A673 (cell line): ENCODE measurements at regions not wholly inside any gene's neighbourhood (a gene's known extent, or its start where the extent isn't known, plus 50 kb on each side); places are given as distances from the start of the nearest gene placed in this dataset.

Experiments used
- EZH2 ChIP-seq: fragments of 200-600 bp; sonication (generic); IDR thresholded peaks from 2 replicates; pipeline ENCODE4 v1.6.1; 2017; ENCODE audit warnings: borderline replicate concordance, low read depth, mild to moderate bottlenecking, mixed read lengths, antibody characterized with exemption, low read length; ENCODE audit not compliant: poor library complexity, severe bottlenecking
- TF ChIP-seq, protein P1 (sequence below): fragments of 300-800, 200-600 bp; sonication (generic); conservative IDR thresholded peaks from 2 replicates; pipeline ENCODE4 v1.5.1; 2017; ENCODE audit warnings: low read depth, mild to moderate bottlenecking, antibody characterized with exemption, low read length, moderate library complexity, mixed read lengths

DNA sequence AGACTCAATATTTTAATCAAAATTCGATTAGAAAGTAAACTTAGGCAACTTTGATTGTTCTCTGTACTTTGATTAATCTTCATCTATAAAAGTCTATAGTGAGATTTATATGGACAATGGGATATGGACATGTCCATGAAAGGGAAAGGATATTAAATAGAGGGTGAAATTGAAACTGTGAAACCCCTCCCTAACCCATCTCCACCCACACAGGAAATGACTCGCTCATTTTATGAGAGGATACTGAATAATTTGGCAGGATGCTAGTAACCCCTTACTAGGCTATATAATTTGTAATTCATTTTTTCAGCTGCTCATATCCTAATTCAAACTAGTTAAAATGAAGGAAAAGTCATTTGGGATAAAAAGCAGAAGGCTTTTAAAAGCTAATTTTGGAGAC is 328.0 kb upstream of the ATP2B1 start:
- TF ChIP-seq EZH2: no peak
- TF ChIP-seq, protein P1, sequence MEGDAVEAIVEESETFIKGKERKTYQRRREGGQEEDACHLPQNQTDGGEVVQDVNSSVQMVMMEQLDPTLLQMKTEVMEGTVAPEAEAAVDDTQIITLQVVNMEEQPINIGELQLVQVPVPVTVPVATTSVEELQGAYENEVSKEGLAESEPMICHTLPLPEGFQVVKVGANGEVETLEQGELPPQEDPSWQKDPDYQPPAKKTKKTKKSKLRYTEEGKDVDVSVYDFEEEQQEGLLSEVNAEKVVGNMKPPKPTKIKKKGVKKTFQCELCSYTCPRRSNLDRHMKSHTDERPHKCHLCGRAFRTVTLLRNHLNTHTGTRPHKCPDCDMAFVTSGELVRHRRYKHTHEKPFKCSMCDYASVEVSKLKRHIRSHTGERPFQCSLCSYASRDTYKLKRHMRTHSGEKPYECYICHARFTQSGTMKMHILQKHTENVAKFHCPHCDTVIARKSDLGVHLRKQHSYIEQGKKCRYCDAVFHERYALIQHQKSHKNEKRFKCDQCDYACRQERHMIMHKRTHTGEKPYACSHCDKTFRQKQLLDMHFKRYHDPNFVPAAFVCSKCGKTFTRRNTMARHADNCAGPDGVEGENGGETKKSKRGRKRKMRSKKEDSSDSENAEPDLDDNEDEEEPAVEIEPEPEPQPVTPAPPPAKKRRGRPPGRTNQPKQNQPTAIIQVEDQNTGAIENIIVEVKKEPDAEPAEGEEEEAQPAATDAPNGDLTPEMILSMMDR: no peak
